K562 (cell line): ENCODE measurements at regions not wholly inside any gene's neighbourhood (a gene's known extent, or its start where the extent isn't known, plus 50 kb on each side); places are given as distances from the start of the nearest gene placed in this dataset.
A peak's percentile ranks its signal among the peaks of the same experiment; 100 is the strongest.

Experiments
- CBX8 ChIP-seq: fragments of 200-600 bp; sonication (generic); IDR thresholded peaks from 2 replicates; pipeline ENCODE4 v1.6.1; 2012; ENCODE audit warnings: borderline replicate concordance, mixed run types, low read depth, mild to moderate bottlenecking, moderate library complexity, mixed read lengths, low read length, control low read depth, inconsistent platforms; ENCODE audit not compliant: poor library complexity, severe bottlenecking; ENCODE audit errors: extremely low read depth
- ELF2 ChIP-seq: fragments of 250-450 bp; sonication (Bioruptor Pico); IDR thresholded peaks from 2 replicates; pipeline ENCODE4 v1.5.0; 2021; ENCODE audit warnings: mild to moderate bottlenecking
- FOSL1 ChIP-seq: fragments of 200-800 bp; sonication (Bioruptor generic); conservative IDR thresholded peaks from 2 replicates; pipeline ENCODE4 v1.6.1; 2016; ENCODE audit warnings: missing genetic modification characterization, missing compliant biosample characterization
- FOXJ2 ChIP-seq: fragments of 200-800 bp; sonication (Bioruptor generic); IDR thresholded peaks from 2 replicates; pipeline ENCODE4 v1.6.1; 2016; ENCODE audit warnings: missing genetic modification characterization, missing compliant biosample characterization
- HCFC1 ChIP-seq: IDR thresholded peaks from 2 replicates; pipeline ENCODE4 v1.6.1; 2012; ENCODE audit warnings: low read depth, low read length, improper control_type of control experiment
- HLTF ChIP-seq: fragments of 450-650 bp; IDR thresholded peaks from 2 replicates; pipeline ENCODE4 v1.6.1; 2016
- JUNB ChIP-seq: fragments of 450-650 bp; formaldehyde crosslinking; conservative IDR thresholded peaks from 2 replicates; pipeline ENCODE4 v1.4.0; 2020; ENCODE audit warnings: mild to moderate bottlenecking
- KAT7 ChIP-seq: sonication (generic); formaldehyde crosslinking; IDR thresholded peaks from 2 replicates; pipeline ENCODE4 v1.8.0; 2022; ENCODE audit warnings: missing genetic modification reagents, mild to moderate bottlenecking, borderline replicate concordance
- MAFF ChIP-seq: IDR thresholded peaks from 2 replicates; pipeline ENCODE4 v1.6.1; 2012; ENCODE audit warnings: low read length, improper control_type of control experiment
- MED1 ChIP-seq: sonication (generic); formaldehyde crosslinking; IDR thresholded peaks from 2 replicates; pipeline ENCODE4 v1.8.1; 2023; ENCODE audit warnings: missing genetic modification reagents, borderline replicate concordance
- POLR2G ChIP-seq: fragments of 200-400 bp; formaldehyde crosslinking; IDR thresholded peaks from 2 replicates; pipeline ENCODE4 v1.6.1; 2017; ENCODE audit warnings: low read depth, mild to moderate bottlenecking, antibody characterized with exemption, low read length, moderate library complexity
- PURB ChIP-seq: sonication (generic); formaldehyde crosslinking; IDR thresholded peaks from 2 replicates; pipeline ENCODE4 v1.9.0; 2021; ENCODE audit warnings: low read depth, mild to moderate bottlenecking, missing genetic modification reagents
- RB1 ChIP-seq: fragments of 450-650 bp; IDR thresholded peaks from 2 replicates; pipeline ENCODE4 v1.6.1; 2017; ENCODE audit warnings: low read depth, mild to moderate bottlenecking
- RUNX1 ChIP-seq: sonication (generic); IDR thresholded peaks from 2 replicates; pipeline ENCODE4 v1.6.1; 2016; ENCODE audit warnings: antibody characterized with exemption, low read depth
- SREBF1 ChIP-seq: fragments of 150-350 bp; IDR thresholded peaks from 2 replicates; pipeline ENCODE4 v1.6.1; 2014; ENCODE audit warnings: antibody characterized with exemption, low read depth, low read length, borderline replicate concordance
- SRF ChIP-seq, 2 experiments: fragments of 250-450, 450-650 bp in 1 of 2; sonication (Bioruptor Pico) in 1 of 2; sonication (generic) in 1 of 2; formaldehyde crosslinking; IDR thresholded peaks; 2 replicates each; pipeline versions ENCODE4 v1.5.0 to v1.5.1; 2020 to 2022; ENCODE audit warnings: mild to moderate bottlenecking in 1 of 2, missing genetic modification reagents in 1 of 2
- TBL1XR1 ChIP-seq, 2 experiments: IDR thresholded peaks; 2 replicates each; pipeline ENCODE4 v1.6.1; 2012; ENCODE audit warnings: improper control_type of control experiment in 2 of 2, low read length in 2 of 2, mild to moderate bottlenecking in 1 of 2
- TBP ChIP-seq: optimal IDR thresholded peaks from 2 replicates; pipeline ENCODE3; 2011; ENCODE audit warnings: low read depth, low read length, improper control_type of control experiment
- WHSC1 ChIP-seq: IDR thresholded peaks from one replicate; pipeline ENCODE4 v1.6.1; 2012; ENCODE audit warnings: low read length, control low read depth, inconsistent platforms
- YY1 ChIP-seq, 3 experiments: IDR thresholded peaks; 2 replicates each; pipeline ENCODE4 v1.6.1; 2011; ENCODE audit warnings: low read length in 2 of 3, mild to moderate bottlenecking in 2 of 3, moderate library complexity in 2 of 3, borderline replicate concordance in 1 of 3, control low read depth in 1 of 3, low read depth in 1 of 3; ENCODE audit not compliant: insufficient read depth in 3 of 3, insufficient replicate concordance in 2 of 3, control insufficient read depth in 1 of 3, insufficient read length in 1 of 3; ENCODE audit errors: extremely low read depth in 1 of 3
- ZNF212 ChIP-seq: fragments of 450-650 bp; formaldehyde crosslinking; IDR thresholded peaks from 2 replicates; pipeline ENCODE4 v1.4.0; 2020; ENCODE audit warnings: mild to moderate bottlenecking
- ZNF217 ChIP-seq: sonication (generic); formaldehyde crosslinking; IDR thresholded peaks from 2 replicates; pipeline ENCODE4 v1.8.0; 2022; ENCODE audit warnings: mild to moderate bottlenecking, missing genetic modification reagents
- ZNF76 ChIP-seq: fragments of 250-450 bp; sonication (Bioruptor Pico); IDR thresholded peaks from 2 replicates; pipeline ENCODE4 v1.4.0; 2020; ENCODE audit warnings: mild to moderate bottlenecking, moderate library complexity, borderline replicate concordance
- TF ChIP-seq, protein P1 (sequence below): fragments of 450-650 bp; IDR thresholded peaks from 2 replicates; pipeline ENCODE4 v1.6.1; 2016; ENCODE audit warnings: low read depth, mild to moderate bottlenecking, moderate library complexity
- TF ChIP-seq, protein P2 (sequence below), 2 experiments: fragments of 450-650 bp in 1 of 2; sonication (generic) in 1 of 2; formaldehyde crosslinking; conservative IDR thresholded peaks; 2 replicates each; pipeline versions ENCODE4 v1.4.0 to v1.8.1; 2020 to 2022; ENCODE audit warnings: mild to moderate bottlenecking in 1 of 2, missing genetic modification reagents in 1 of 2
- TF ChIP-seq, protein P3 (sequence below): IDR thresholded peaks from 2 replicates; pipeline ENCODE4 v1.6.1; 2012; ENCODE audit warnings: low read depth, low read length, improper control_type of control experiment, borderline replicate concordance

DNA sequence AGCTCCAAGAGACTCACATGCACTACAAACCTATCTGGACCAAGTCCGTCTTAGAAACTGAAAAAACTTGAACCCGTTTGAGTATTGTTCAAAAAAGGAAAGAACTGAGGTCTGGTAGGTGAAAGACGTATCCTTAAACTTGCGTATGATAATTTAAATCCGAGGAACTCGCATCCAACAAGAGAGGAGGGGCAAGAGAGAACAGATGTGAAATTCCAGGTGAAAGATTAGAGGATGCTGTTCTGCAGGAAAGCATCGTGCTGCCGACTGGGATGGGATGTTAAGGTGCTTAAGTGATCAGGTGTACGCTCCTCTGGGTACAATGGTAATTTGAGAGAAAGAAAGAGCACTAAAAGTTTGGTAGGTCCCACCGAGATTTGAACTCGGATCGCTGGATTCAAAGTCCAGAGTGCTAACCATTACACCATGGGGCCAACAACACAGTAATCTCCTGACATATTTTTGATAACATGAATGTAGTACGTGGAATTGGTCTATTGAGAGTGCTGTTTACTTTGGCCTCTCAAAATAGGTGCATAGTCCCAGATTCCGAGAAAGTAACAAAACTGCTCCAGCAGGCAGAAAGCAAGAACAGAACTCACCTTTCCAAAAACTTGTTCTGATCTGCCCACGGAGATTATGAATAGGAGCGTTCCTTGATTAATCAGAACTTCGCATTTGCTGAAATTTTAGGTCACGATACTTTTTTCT, 53.5 kb upstream of the BTN3A2 start (continued):
- TF ChIP-seq JUNB (CRISPR knock-in tag) (no peak), TBL1XR1 (IDR thresholded peaks at IDR 0.05; ENCODE audit: low read length in 2 of 2) (peak; percentile 9 to 81), ZNF76 (CRISPR knock-in tag) (no peak), FOXJ2 (tag) (peak; percentile 68; the same call in 1 of the 2 replicates), FOSL1 (peak; percentile 2; the same call in 1 of the 2 replicates), PURB (no peak), RUNX1 (no peak), YY1 (IDR thresholded peaks at IDR 0.05; ENCODE audit: borderline replicate concordance in 1 of 3, control insufficient read depth in 1 of 3, extremely low read depth in 1 of 3, insufficient read depth in 3 of 3, insufficient read length in 1 of 3, insufficient replicate concordance in 2 of 3, low read depth in 1 of 3, low read length in 2 of 3) (no peak), CBX8 (no peak), POLR2G (no peak), HLTF (peak; percentile 73; the same call in 1 of the 2 replicates), MAFF (no peak), MED1 (no peak), HCFC1 (no peak), WHSC1 (no peak), KAT7 (CRISPR knock-in tag) (peak; percentile 58; the same call in 1 of the 2 replicates), TBP (peak; percentile 99), SREBF1 (peak; percentile 70; the same call in 1 of the 2 replicates), SRF (CRISPR knock-in tag; IDR thresholded peaks at IDR 0.05) (no peak), ZNF217 (CRISPR knock-in tag) (no peak), RB1 (0 out of 2 replicates have a peak, but pooled peaks have one; percentile 48), ELF2 (CRISPR knock-in tag) (0 out of 2 replicates have a peak, but pooled peaks have one; percentile 1), ZNF212 (CRISPR knock-in tag) (no peak)
- TF ChIP-seq, protein P1, sequence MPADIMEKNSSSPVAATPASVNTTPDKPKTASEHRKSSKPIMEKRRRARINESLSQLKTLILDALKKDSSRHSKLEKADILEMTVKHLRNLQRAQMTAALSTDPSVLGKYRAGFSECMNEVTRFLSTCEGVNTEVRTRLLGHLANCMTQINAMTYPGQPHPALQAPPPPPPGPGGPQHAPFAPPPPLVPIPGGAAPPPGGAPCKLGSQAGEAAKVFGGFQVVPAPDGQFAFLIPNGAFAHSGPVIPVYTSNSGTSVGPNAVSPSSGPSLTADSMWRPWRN, result peak; percentile 74
- TF ChIP-seq, protein P2, sequence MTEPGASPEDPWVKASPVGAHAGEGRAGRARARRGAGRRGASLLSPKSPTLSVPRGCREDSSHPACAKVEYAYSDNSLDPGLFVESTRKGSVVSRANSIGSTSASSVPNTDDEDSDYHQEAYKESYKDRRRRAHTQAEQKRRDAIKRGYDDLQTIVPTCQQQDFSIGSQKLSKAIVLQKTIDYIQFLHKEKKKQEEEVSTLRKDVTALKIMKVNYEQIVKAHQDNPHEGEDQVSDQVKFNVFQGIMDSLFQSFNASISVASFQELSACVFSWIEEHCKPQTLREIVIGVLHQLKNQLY (CRISPR knock-in tag; conservative IDR thresholded peaks at IDR 0.05), result no peak
- TF ChIP-seq, protein P3, sequence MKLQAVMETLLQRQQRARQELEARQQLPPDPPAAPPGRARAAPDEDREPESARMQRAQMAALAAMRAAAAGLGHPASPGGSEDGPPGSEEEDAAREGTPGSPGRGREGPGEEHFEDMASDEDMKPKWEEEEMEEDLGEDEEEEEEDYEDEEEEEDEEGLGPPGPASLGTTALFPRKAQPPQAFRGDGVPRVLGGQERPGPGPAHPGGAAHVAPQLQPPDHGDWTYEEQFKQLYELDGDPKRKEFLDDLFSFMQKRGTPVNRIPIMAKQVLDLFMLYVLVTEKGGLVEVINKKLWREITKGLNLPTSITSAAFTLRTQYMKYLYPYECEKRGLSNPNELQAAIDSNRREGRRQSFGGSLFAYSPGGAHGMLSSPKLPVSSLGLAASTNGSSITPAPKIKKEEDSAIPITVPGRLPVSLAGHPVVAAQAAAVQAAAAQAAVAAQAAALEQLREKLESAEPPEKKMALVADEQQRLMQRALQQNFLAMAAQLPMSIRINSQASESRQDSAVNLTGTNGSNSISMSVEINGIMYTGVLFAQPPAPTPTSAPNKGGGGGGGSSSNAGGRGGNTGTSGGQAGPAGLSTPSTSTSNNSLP, result peak; percentile 100
